ENCODE measurements at regions not wholly inside any gene's neighbourhood (a gene's known extent, or its start where the extent isn't known, plus 50 kb on each side); places are given as distances from the start of the nearest gene placed in this dataset.

GRCh38 chr15:79674124-79674465 lies 222.7 kb downstream of the MTHFS start:
- TF ChIP-seq CTCF (IDR thresholded peaks at IDR 0.05 in 8 of 11, conservative IDR thresholded peaks at IDR 0.05 in 3 of 11) (no peak), POLR2A (IDR thresholded peaks at IDR 0.05) (no peak)
